Stomach (tissue), 8 donors: ENCODE measurements at regions not wholly inside any gene's neighbourhood (a gene's known extent, or its start where the extent isn't known, plus 50 kb on each side); places are given as distances from the start of the nearest gene placed in this dataset.

Experiments used
- DNase-seq, 2 donors: peaks; one replicate each; pipeline versions ENCODE4 v3.0.0 to v3.0.0-alpha.2; 2013 to 2019
- H3K27ac ChIP-seq, 5 donors: fragments of 200-600 bp in 4 of 5; sonication (generic) in 4 of 5; one replicate each; pipeline ENCODE4 v1.5.1; 2013 to 2019; ENCODE audit warnings: mild to moderate bottlenecking in 1 of 5, moderate library complexity in 1 of 5
- H3K27me3 ChIP-seq, 3 donors: fragments of 200-600 bp; sonication (generic); one replicate each; pipeline ENCODE4 v1.5.1; 2017 to 2019; ENCODE audit warnings: mixed run types in 1 of 3
- H3K36me3 ChIP-seq, 4 donors: fragments of 200-600 bp; sonication (generic); 1 replicate in 3 of 4; 2 replicates in 1 of 4; pipeline ENCODE4 v1.5.1; 2016 to 2019
- H3K4me1 ChIP-seq, 4 donors: fragments of 200-600 bp; sonication (generic); one replicate each; pipeline ENCODE4 v1.5.1; 2016 to 2019
- H3K4me3 ChIP-seq, 4 donors: fragments of 200-600 bp; sonication (generic) in 3 of 4; one replicate each; pipeline ENCODE4 v1.5.1; 2016 to 2019; ENCODE audit warnings: mild to moderate bottlenecking in 1 of 4
- H3K9me3 ChIP-seq, 4 donors: fragments of 200-600 bp; sonication (generic); one replicate each; pipeline ENCODE4 v1.5.1; 2016 to 2019
- EP300 ChIP-seq: sonication (generic); formaldehyde crosslinking; IDR thresholded peaks from one replicate; pipeline ENCODE4 v1.6.1; 2017; ENCODE audit warnings: antibody characterized with exemption
- POLR2A ChIP-seq, 4 donors: fragments of 450-650 bp; IDR thresholded peaks; one replicate each; pipeline ENCODE4 v1.6.1; 2016; ENCODE audit warnings: antibody characterized with exemption in 4 of 4, control low read depth in 2 of 4, mild to moderate bottlenecking in 1 of 4, moderate library complexity in 1 of 4
- POLR2AphosphoS5 ChIP-seq, 3 donors: sonication (generic); formaldehyde crosslinking; IDR thresholded peaks; one replicate each; pipeline ENCODE4 v1.6.1; 2016; ENCODE audit warnings: antibody characterized with exemption in 3 of 3
- WGBS, 5 donors: extraction: QIAGEN DNeasy Blood & Tissue Kit in 3 of 5; methylation state at CpG; one replicate each; pipeline versions ENCODE4 v1.1.5 to v1.1.7; 2013 to 2018; 5-methylcytosine and 5-hydroxymethylcytosine counted together
- intact Hi-C: fragments of 100-400 bp; cut with DNase I; formaldehyde crosslinking; loops from one replicate; pipeline ENCODE4 v1.15.1; 2023; ENCODE audit warnings: low total_unique reads
- TF ChIP-seq, protein P1 (sequence below), 7 experiments: fragments of 450-650 bp in 4 of 7; fragments of 200-600 bp in 3 of 7; sonication (generic) in 3 of 7; IDR thresholded peaks; one replicate each; pipeline ENCODE4 v1.5.1; 2016 to 2019; ENCODE audit warnings: antibody characterized with exemption in 7 of 7, control low read depth in 2 of 7, mild to moderate bottlenecking in 1 of 7
- donor health status: healthy with polysubstance abuse.
- donor health status: Bipolar disorder and iron deficiency.
- donor health status: healthy.

- no peaks in the 10 kb centered on the region for H3K4me1 ChIP-seq
- intact Hi-C loops: no loop called here
- WGBS, 5 donors: 61 to 77% (median 68%) methylated on average over 3 of the region's 3 CpGs
- H3K27ac ChIP-seq: no peak overlapping the region
- TF ChIP-seq POLR2AphosphoS5 (IDR thresholded peaks at IDR 0.05) (no peak), EP300 (no peak), POLR2A (IDR thresholded peaks at IDR 0.05) (no peak)
- TF ChIP-seq, protein P1, sequence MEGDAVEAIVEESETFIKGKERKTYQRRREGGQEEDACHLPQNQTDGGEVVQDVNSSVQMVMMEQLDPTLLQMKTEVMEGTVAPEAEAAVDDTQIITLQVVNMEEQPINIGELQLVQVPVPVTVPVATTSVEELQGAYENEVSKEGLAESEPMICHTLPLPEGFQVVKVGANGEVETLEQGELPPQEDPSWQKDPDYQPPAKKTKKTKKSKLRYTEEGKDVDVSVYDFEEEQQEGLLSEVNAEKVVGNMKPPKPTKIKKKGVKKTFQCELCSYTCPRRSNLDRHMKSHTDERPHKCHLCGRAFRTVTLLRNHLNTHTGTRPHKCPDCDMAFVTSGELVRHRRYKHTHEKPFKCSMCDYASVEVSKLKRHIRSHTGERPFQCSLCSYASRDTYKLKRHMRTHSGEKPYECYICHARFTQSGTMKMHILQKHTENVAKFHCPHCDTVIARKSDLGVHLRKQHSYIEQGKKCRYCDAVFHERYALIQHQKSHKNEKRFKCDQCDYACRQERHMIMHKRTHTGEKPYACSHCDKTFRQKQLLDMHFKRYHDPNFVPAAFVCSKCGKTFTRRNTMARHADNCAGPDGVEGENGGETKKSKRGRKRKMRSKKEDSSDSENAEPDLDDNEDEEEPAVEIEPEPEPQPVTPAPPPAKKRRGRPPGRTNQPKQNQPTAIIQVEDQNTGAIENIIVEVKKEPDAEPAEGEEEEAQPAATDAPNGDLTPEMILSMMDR (IDR thresholded peaks at IDR 0.05): no peak
- H3K4me3 ChIP-seq: no peak overlapping the region
- DNase-seq: no peak
- H3K27me3 ChIP-seq: no peaks in the 10 kb centered on the region
- H3K9me3 ChIP-seq: no peaks in the 10 kb centered on the region
- no peaks in the 10 kb centered on the region for H3K36me3 ChIP-seq
These were observed 113.5 kb upstream of the GATB start for GRCh38 chr4:151874328-151874727.

DNA sequence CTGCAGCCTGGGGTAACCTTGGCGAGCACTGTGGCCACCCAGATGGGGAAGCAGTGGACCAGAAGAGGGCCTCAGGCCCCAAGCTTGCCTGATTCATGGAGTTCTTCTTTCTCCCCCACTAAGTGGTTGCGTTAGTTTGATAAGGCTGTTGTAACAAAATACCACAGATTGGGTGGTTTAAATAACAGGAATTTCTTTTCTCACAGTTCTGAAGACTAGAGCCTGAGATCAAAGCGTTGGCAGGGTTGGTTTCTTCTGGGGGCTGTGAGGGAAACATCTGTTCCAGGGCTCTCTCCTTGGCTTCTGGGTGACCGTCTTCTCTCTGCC is 105.7 kb upstream of the GATB start:
- H3K36me3 ChIP-seq: no peaks in the 10 kb centered on the region
- no peaks in the 10 kb centered on the region for H3K9me3 ChIP-seq
- WGBS, 5 donors: 65 to 88% (median 78%) methylated on average over 4 of the region's 4 CpGs
- H3K27ac ChIP-seq: no peak overlapping the region
- H3K4me1 ChIP-seq: peaks cover 0 to 9% (median 4%) of the 10 kb centered on the region in 4 donors
- H3K27me3 ChIP-seq: no peaks in the 10 kb centered on the region
- intact Hi-C loops: no loop called here
- no peak for DNase-seq
- TF ChIP-seq, protein P1 (IDR thresholded peaks at IDR 0.05): no peak
- TF ChIP-seq POLR2A (IDR thresholded peaks at IDR 0.05) (no peak), EP300 (no peak), POLR2AphosphoS5 (IDR thresholded peaks at IDR 0.05) (no peak)
- H3K4me3 ChIP-seq: no peak overlapping the region

DNA sequence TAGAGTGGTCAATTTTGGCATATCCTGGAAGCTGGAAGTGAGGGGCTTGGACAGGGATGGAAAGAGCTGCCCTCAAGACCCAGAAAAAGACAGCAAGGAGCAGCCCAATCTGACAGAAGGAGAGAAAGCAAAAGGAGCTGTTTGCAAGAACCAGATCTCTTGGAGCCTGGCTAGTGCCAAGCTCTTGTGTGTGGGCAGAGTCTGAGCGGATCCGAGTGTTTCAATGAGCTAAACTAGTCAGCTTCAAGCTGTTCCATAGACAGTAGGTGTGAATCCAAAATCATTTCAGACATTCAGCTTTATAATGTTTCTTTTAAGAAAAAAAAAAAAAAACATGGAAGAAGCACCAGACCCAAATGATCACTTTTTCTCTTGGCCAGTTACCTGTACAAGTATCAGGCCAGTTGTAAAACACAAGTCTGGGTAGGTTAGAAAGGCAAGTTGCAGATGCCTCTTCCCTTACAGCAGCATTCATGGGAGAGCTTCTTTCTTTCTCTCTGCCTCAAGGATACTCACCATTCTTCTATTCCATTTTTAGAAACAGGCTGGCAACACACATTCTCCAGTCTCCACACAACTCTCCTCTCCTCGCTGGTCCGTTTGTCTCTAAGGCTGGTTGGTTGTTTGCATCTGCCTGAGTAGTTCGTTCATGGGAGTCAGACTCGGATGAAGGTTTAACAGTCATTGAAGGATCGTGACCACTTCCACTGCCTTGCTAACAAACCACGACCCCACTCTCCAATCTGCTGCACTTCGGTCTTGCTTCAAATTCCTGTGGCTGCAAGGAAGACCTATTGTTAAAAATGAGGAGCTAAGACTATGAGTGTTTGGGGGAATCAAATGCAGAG is 105.2 kb upstream of the GATB start:
- no peaks in the 10 kb centered on the region for H3K9me3 ChIP-seq
- H3K27ac ChIP-seq: no peak overlapping the region
- H3K36me3 ChIP-seq: no peaks in the 10 kb centered on the region
- TF ChIP-seq POLR2AphosphoS5 (IDR thresholded peaks at IDR 0.05): no peak
- TF ChIP-seq POLR2A (IDR thresholded peaks at IDR 0.05): no peak
- TF ChIP-seq EP300: no peak
- TF ChIP-seq, protein P1 (IDR thresholded peaks at IDR 0.05): no peak
- H3K4me3 ChIP-seq: no peak overlapping the region
- H3K4me1 ChIP-seq: peaks cover 0 to 9% (median 4%) of the 10 kb centered on the region in 4 donors
- no peak for DNase-seq
- WGBS, 5 donors: 65 to 82% (median 79%) methylated on average over 9 of the region's 9 CpGs
- intact Hi-C loops: no loop called here
- H3K27me3 ChIP-seq: no peaks in the 10 kb centered on the region

GRCh38 chr4:151865312-151865711 is 104.5 kb upstream of the GATB start:
- Histone ChIP-seq H3K4me3 (no peak overlapping the region), H3K4me1 (peaks cover 0 to 9% (median 4%) of the 10 kb centered on the region in 4 donors), H3K9me3 (no peaks in the 10 kb centered on the region), H3K27me3 (no peaks in the 10 kb centered on the region), H3K27ac (no peak overlapping the region), H3K36me3 (no peaks in the 10 kb centered on the region)
- intact Hi-C loops: no loop called here
- TF ChIP-seq POLR2AphosphoS5 (IDR thresholded peaks at IDR 0.05) (no peak), POLR2A (IDR thresholded peaks at IDR 0.05) (no peak), EP300 (no peak)
- TF ChIP-seq, protein P1 (IDR thresholded peaks at IDR 0.05): no peak
- peak; percentile 39 to 54 for DNase-seq
- WGBS, 5 donors: 12 to 29% (median 29%) methylated on average over 4 of the region's 4 CpGs
